Nephron progenitor cell (in vitro differentiated cells): ENCODE measurements at regions not wholly inside any gene's neighbourhood (a gene's known extent, or its start where the extent isn't known, plus 50 kb on each side); places are given as distances from the start of the nearest gene placed in this dataset.

Experiments
- DNase-seq: peaks from one replicate; pipeline ENCODE4 v3.0.0; 2021
- H3K27ac Mint-ChIP-seq: 2 replicates; pipeline ENCODE4 v1.8.0; 2021; ENCODE audit warnings: mild to moderate bottlenecking, moderate library complexity, mixed read lengths
- H3K27me3 Mint-ChIP-seq: 2 replicates; pipeline ENCODE4 v1.8.0; 2021; ENCODE audit warnings: mild to moderate bottlenecking, low read depth, mixed read lengths; ENCODE audit not compliant: poor library complexity
- H3K36me3 Mint-ChIP-seq: 2 replicates; pipeline ENCODE4 v1.8.0; 2021; ENCODE audit warnings: low read depth, mixed read lengths
- H3K4me1 Mint-ChIP-seq: 2 replicates; pipeline ENCODE4 v1.8.0; 2021; ENCODE audit warnings: mixed read lengths
- H3K4me3 Mint-ChIP-seq: 2 replicates; pipeline ENCODE4 v1.8.0; 2021; ENCODE audit warnings: mild to moderate bottlenecking, moderate library complexity, mixed read lengths
- H3K9me3 Mint-ChIP-seq: 2 replicates; pipeline ENCODE4 v1.8.0; 2021; ENCODE audit warnings: mild to moderate bottlenecking, moderate library complexity, mixed read lengths
- TF ChIP-seq, protein P1 (sequence below): fragments of 200-600 bp; sonication (generic); IDR thresholded peaks from 2 replicates; pipeline ENCODE4 v1.5.0; 2021; ENCODE audit warnings: antibody characterized with exemption

GRCh38 chr18:9008709-9009635 lies 93.5 kb upstream of the NDUFV2 start:
- peaks cover 9% of the 10 kb centered on the region for H3K9me3 Mint-ChIP-seq
- DNase-seq = no peak
- peaks cover 11% of the 10 kb centered on the region for H3K27me3 Mint-ChIP-seq
- H3K4me1 Mint-ChIP-seq = peaks cover 14% of the 10 kb centered on the region
- H3K27ac Mint-ChIP-seq = no peak overlapping the region
- TF ChIP-seq, protein P1, sequence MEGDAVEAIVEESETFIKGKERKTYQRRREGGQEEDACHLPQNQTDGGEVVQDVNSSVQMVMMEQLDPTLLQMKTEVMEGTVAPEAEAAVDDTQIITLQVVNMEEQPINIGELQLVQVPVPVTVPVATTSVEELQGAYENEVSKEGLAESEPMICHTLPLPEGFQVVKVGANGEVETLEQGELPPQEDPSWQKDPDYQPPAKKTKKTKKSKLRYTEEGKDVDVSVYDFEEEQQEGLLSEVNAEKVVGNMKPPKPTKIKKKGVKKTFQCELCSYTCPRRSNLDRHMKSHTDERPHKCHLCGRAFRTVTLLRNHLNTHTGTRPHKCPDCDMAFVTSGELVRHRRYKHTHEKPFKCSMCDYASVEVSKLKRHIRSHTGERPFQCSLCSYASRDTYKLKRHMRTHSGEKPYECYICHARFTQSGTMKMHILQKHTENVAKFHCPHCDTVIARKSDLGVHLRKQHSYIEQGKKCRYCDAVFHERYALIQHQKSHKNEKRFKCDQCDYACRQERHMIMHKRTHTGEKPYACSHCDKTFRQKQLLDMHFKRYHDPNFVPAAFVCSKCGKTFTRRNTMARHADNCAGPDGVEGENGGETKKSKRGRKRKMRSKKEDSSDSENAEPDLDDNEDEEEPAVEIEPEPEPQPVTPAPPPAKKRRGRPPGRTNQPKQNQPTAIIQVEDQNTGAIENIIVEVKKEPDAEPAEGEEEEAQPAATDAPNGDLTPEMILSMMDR = no peak
- H3K4me3 Mint-ChIP-seq = no peak overlapping the region
- no peaks in the 10 kb centered on the region for H3K36me3 Mint-ChIP-seq

GRCh38 chr18:9009703-9010488 lies 92.6 kb upstream of the NDUFV2 start:
- peaks cover 11% of the 10 kb centered on the region for H3K27me3 Mint-ChIP-seq
- no peaks in the 10 kb centered on the region for H3K36me3 Mint-ChIP-seq
- TF ChIP-seq, protein P1 = no peak
- no peak overlapping the region for H3K27ac Mint-ChIP-seq
- no peak for DNase-seq
- no peak overlapping the region for H3K4me3 Mint-ChIP-seq
- H3K9me3 Mint-ChIP-seq = peaks cover 7% of the 10 kb centered on the region
- H3K4me1 Mint-ChIP-seq = peaks cover 14% of the 10 kb centered on the region

- Mint-ChIP-seq H3K27ac (peak overlapping the region; percentile 73), H3K4me3 (no peak overlapping the region), H3K27me3 (peaks cover 15% of the 10 kb centered on the region), H3K36me3 (no peaks in the 10 kb centered on the region), H3K4me1 (peaks cover 14% of the 10 kb centered on the region), H3K9me3 (peaks cover 7% of the 10 kb centered on the region)
- TF ChIP-seq, protein P1 = no peak
- no peak for DNase-seq
These were observed 91.1 kb upstream of the NDUFV2 start for GRCh38 chr18:9011431-9011830.

GRCh38 chr18:9013926-9014373 lies 88.5 kb upstream of the NDUFV2 start:
- Mint-ChIP-seq H3K27ac (no peak overlapping the region), H3K27me3 (peaks cover 19% of the 10 kb centered on the region), H3K4me1 (peaks cover 20% of the 10 kb centered on the region), H3K36me3 (no peaks in the 10 kb centered on the region), H3K9me3 (peaks cover 12% of the 10 kb centered on the region), H3K4me3 (no peak overlapping the region)
- TF ChIP-seq, protein P1 = no peak
- DNase-seq = no peak

GRCh38 chr18:9015689-9016088 lies 86.8 kb upstream of the NDUFV2 start:
- Mint-ChIP-seq H3K4me1 (peaks cover 18% of the 10 kb centered on the region), H3K27ac (no peak overlapping the region)

More at GRCh38 chr18:9015689-9016088, 86.8 kb upstream of the NDUFV2 start:
- H3K36me3 Mint-ChIP-seq = no peaks in the 10 kb centered on the region
- TF ChIP-seq, protein P1 = no peak
- DNase-seq = no peak
- peaks cover 23% of the 10 kb centered on the region for H3K27me3 Mint-ChIP-seq
- no peak overlapping the region for H3K4me3 Mint-ChIP-seq
- peaks cover 16% of the 10 kb centered on the region for H3K9me3 Mint-ChIP-seq
